SU-DHL-6 (cell line): ENCODE measurements at regions not wholly inside any gene's neighbourhood (a gene's known extent, or its start where the extent isn't known, plus 50 kb on each side); places are given as distances from the start of the nearest gene placed in this dataset.

Source experiments
- H2AFZ ChIP-seq: fragments of 200-600 bp; sonication (generic); 2 replicates; pipeline ENCODE4 v1.6.1; 2014; ENCODE audit warnings: low read depth, mild to moderate bottlenecking, moderate library complexity, mixed read lengths, antibody characterized with exemption, low read length; ENCODE audit not compliant: severe bottlenecking
- H3F3A ChIP-seq: fragments of 200-600 bp; shearing (Covaris generic); 2 replicates; pipeline ENCODE4 v1.6.0; 2016; ENCODE audit warnings: antibody characterized with exemption, mild to moderate bottlenecking; ENCODE audit not compliant: insufficient read depth
- H3K27ac ChIP-seq: fragments of 200-600 bp; sonication (generic); 2 replicates; pipeline ENCODE4 v1.5.1; 2016; ENCODE audit warnings: low read depth, mild to moderate bottlenecking, low read length, moderate library complexity, mixed read lengths
- H3K27me3 ChIP-seq: fragments of 200-600 bp; sonication (generic), shearing (Covaris generic); 2 replicates; pipeline ENCODE4 v1.6.0; 2014; ENCODE audit warnings: mild to moderate bottlenecking, low read length
- H3K36me3 ChIP-seq: fragments of 200-600 bp; sonication (generic); 2 replicates; pipeline ENCODE4 v1.6.1; 2014; ENCODE audit warnings: mild to moderate bottlenecking, low read length, mixed read lengths
- H3K4me2 ChIP-seq: fragments of 300-600, 200-600 bp; shearing (Covaris generic), sonication (generic); 2 replicates; pipeline ENCODE4 v1.6.0; 2014; ENCODE audit warnings: low read length, low read depth, mild to moderate bottlenecking; ENCODE audit not compliant: poor library complexity, severe bottlenecking
- H3K4me3 ChIP-seq: fragments of 200-600 bp; sonication (generic); 2 replicates; pipeline ENCODE4 v1.5.1; 2014; ENCODE audit warnings: antibody characterized with exemption, low read length, mild to moderate bottlenecking, mixed read lengths; ENCODE audit not compliant: insufficient read depth, poor library complexity, severe bottlenecking
- H3K79me2 ChIP-seq: fragments of 200-600 bp; sonication (generic); 2 replicates; pipeline ENCODE4 v1.6.1; 2014; ENCODE audit warnings: mild to moderate bottlenecking, low read length, moderate library complexity; ENCODE audit not compliant: insufficient read depth
- H3K9ac ChIP-seq: fragments of 200-600 bp; sonication (generic); 2 replicates; pipeline ENCODE4 v1.7.0; 2014; ENCODE audit warnings: mild to moderate bottlenecking, low read length
- H3K9me2 ChIP-seq: fragments of 200-600 bp; sonication (generic); replicated peaks from 2 replicates; pipeline ENCODE4 v1.6.1; 2014; ENCODE audit warnings: low read length; ENCODE audit not compliant: insufficient read depth
- H3K9me3 ChIP-seq: fragments of 200-600 bp; sonication (generic); 2 replicates; pipeline ENCODE4 v1.6.1; 2014; ENCODE audit warnings: low read length, mixed read lengths; ENCODE audit not compliant: insufficient read depth
- H4K20me1 ChIP-seq: fragments of 200-600 bp; sonication (generic); 2 replicates; pipeline ENCODE4 v1.6.1; 2014; ENCODE audit warnings: low read depth, mild to moderate bottlenecking, antibody characterized with exemption, low read length, moderate library complexity, mixed read lengths
- CTCF ChIP-seq: fragments of 200-600 bp; sonication (generic); IDR thresholded peaks from one replicate; pipeline ENCODE4 v1.5.1; 2017; ENCODE audit warnings: antibody characterized with exemption, mild to moderate bottlenecking, low read length, moderate library complexity; ENCODE audit not compliant: insufficient read depth, poor library complexity, severe bottlenecking
- EZH2phosphoT487 ChIP-seq: fragments of 200-600 bp; sonication (generic), shearing (Covaris generic); conservative IDR thresholded peaks from 2 replicates; pipeline ENCODE4 v1.6.1; 2018; ENCODE audit warnings: mild to moderate bottlenecking, antibody characterized with exemption, low read length, moderate library complexity, mixed read lengths

GRCh38 chr20:40922865-40923264 lies 105.8 kb upstream of the TOP1 start:
- Histone ChIP-seq H2AFZ (no peak overlapping the region), H3K4me3 (no peak overlapping the region), H3K36me3 (no peaks in the 10 kb centered on the region), H3K9me3 (no peaks in the 10 kb centered on the region), H4K20me1 (no peaks in the 10 kb centered on the region), H3K79me2 (no peaks in the 10 kb centered on the region), H3F3A (no peaks in the 10 kb centered on the region), H3K27me3 (no peaks in the 10 kb centered on the region), H3K9ac (no peak overlapping the region), H3K9me2 (no peaks in the 10 kb centered on the region), H3K4me2 (no peak overlapping the region), H3K27ac (no peak overlapping the region)
- no peak for TF ChIP-seq EZH2phosphoT487
- no peak for TF ChIP-seq CTCF

DNA sequence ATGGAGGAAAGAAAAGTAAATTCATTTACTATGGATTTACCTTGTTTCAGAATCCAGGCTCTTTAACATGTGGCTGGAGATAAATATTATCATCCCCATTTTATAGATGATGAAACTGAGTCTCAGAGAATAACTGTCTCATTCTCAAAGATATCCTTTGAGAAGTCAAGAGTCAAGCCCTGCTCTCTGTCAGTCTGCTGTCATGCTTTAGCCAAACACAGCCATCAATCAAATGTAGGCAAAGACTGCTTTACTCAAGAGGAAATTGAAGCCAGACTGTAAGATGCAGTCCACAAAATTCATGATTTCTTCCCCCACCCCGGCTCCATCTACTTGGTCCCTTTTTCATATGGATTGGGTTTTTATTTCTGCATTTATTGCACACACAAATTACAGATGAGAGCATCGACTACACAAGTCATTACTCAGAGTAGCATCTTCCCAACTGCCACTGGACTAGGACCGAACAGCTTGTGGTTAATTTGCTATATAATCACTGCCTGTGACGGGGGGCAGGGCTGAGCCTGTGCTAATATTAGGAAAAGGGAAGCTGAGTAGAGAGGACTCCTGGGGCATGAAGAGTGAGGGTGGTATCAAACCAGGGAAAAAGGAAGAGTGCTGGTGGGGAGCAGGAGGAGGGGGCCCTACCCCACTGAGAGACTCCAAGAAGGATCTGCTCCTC lies 102.7 kb upstream of the TOP1 start:
- Histone ChIP-seq H3K36me3 (no peaks in the 10 kb centered on the region), H3K79me2 (no peaks in the 10 kb centered on the region), H3K9me2 (no peaks in the 10 kb centered on the region), H2AFZ (no peak overlapping the region), H3K27me3 (no peaks in the 10 kb centered on the region), H3K4me3 (no peak overlapping the region), H3F3A (no peaks in the 10 kb centered on the region), H4K20me1 (no peaks in the 10 kb centered on the region), H3K27ac (no peak overlapping the region), H3K4me2 (no peak overlapping the region), H3K9me3 (no peaks in the 10 kb centered on the region), H3K9ac (no peak overlapping the region)
- TF ChIP-seq EZH2phosphoT487 = no peak
- no peak for TF ChIP-seq CTCF

- Histone ChIP-seq H4K20me1 (no peaks in the 10 kb centered on the region), H2AFZ (no peak overlapping the region), H3K4me2 (no peak overlapping the region), H3K27me3 (no peaks in the 10 kb centered on the region), H3F3A (no peaks in the 10 kb centered on the region), H3K27ac (no peak overlapping the region), H3K9me3 (no peaks in the 10 kb centered on the region), H3K9me2 (no peaks in the 10 kb centered on the region), H3K4me3 (no peak overlapping the region), H3K36me3 (no peaks in the 10 kb centered on the region), H3K9ac (no peak overlapping the region), H3K79me2 (no peaks in the 10 kb centered on the region)
- no peak for TF ChIP-seq EZH2phosphoT487
These were observed 101.7 kb upstream of the TOP1 start for GRCh38 chr20:40926928-40927327.

GRCh38 chr20:40930561-40930960 lies 98.1 kb upstream of the TOP1 start:
- no peak overlapping the region for H3K4me3 ChIP-seq
- no peak for TF ChIP-seq EZH2phosphoT487
- no peak for TF ChIP-seq CTCF

More at GRCh38 chr20:40930561-40930960, 98.1 kb upstream of the TOP1 start:
- Histone ChIP-seq H3K27ac (no peak overlapping the region), H3K9me2 (no peaks in the 10 kb centered on the region), H3K27me3 (no peaks in the 10 kb centered on the region), H3K9ac (no peak overlapping the region), H3F3A (no peaks in the 10 kb centered on the region), H4K20me1 (no peaks in the 10 kb centered on the region), H3K36me3 (no peaks in the 10 kb centered on the region), H3K79me2 (no peaks in the 10 kb centered on the region), H2AFZ (no peak overlapping the region), H3K4me2 (no peak overlapping the region), H3K9me3 (no peaks in the 10 kb centered on the region)
